ENCODE measurements at regions not wholly inside any gene's neighbourhood (a gene's known extent, or its start where the extent isn't known, plus 50 kb on each side); places are given as distances from the start of the nearest gene placed in this dataset.

GRCh38 chr15:96916750-96917149 lies 586.2 kb downstream of the NR2F2 start:
- Histone ChIP-seq H3K4me3 (ENCODE audit: low read depth, low read length, poor library complexity, severe bottlenecking) (no peak overlapping the region), H3K9me3 (ENCODE audit: low read length) (peaks cover 19% of the 10 kb centered on the region), H3K9me2 (ENCODE audit: insufficient read depth, low read length) (no peaks in the 10 kb centered on the region), H3K4me1 (ENCODE audit: insufficient read depth, low read length, poor library complexity, severe bottlenecking) (no peaks in the 10 kb centered on the region), H4K20me1 (ENCODE audit: insufficient read depth, low read length) (no peaks in the 10 kb centered on the region), H3K79me2 (ENCODE audit: insufficient read depth, low read depth, low read length) (no peaks in the 10 kb centered on the region), H3K4me2 (ENCODE audit: low read length) (no peak overlapping the region), H3K36me3 (ENCODE audit: insufficient read depth, low read length) (no peaks in the 10 kb centered on the region), H2AFZ (ENCODE audit: low read length) (no peak overlapping the region), H3K27ac (ENCODE audit: low read depth, low read length, poor library complexity, severe bottlenecking) (no peak overlapping the region)
- ChIA-PET POLR2A (no interaction called here), CTCF (ENCODE audit: unreplicated experiment) (no interaction called here)
- intact Hi-C loops (cut with micrococcal nuclease; ENCODE audit: unreplicated experiment) = no loop called here
- no TSS peak for BruUV-seq (replicated peaks)
- no peak for DNase-seq (ENCODE audit: low spot score)
- TF ChIP-seq CTCF (conservative IDR thresholded peaks at IDR 0.05; ENCODE audit: low read length) = no peak
- no peak for TF ChIP-seq EZH2phosphoT487 (IDR thresholded peaks at IDR 0.05; ENCODE audit: borderline replicate concordance, low read depth, low read length)

- Histone ChIP-seq H3K4me3 (ENCODE audit: low read depth, low read length, poor library complexity, severe bottlenecking) (no peak overlapping the region), H3K9me3 (ENCODE audit: low read length) (no peaks in the 10 kb centered on the region), H3K79me2 (ENCODE audit: insufficient read depth, low read depth, low read length) (no peaks in the 10 kb centered on the region), H3K36me3 (ENCODE audit: insufficient read depth, low read length) (no peaks in the 10 kb centered on the region), H3K4me1 (ENCODE audit: insufficient read depth, low read length, poor library complexity, severe bottlenecking) (no peaks in the 10 kb centered on the region), H2AFZ (ENCODE audit: low read length) (no peak overlapping the region), H3K9me2 (ENCODE audit: insufficient read depth, low read length) (no peaks in the 10 kb centered on the region), H4K20me1 (ENCODE audit: insufficient read depth, low read length) (no peaks in the 10 kb centered on the region), H3K27ac (ENCODE audit: low read depth, low read length, poor library complexity, severe bottlenecking) (no peak overlapping the region), H3K4me2 (ENCODE audit: low read length) (no peak overlapping the region)
- BruUV-seq (replicated peaks) = no TSS peak
- CTCF ChIA-PET (ENCODE audit: unreplicated experiment) = no interaction called here
- DNase-seq (ENCODE audit: low spot score) = no peak
- POLR2A ChIA-PET = no interaction called here
- TF ChIP-seq CTCF (conservative IDR thresholded peaks at IDR 0.05; ENCODE audit: low read length) = no peak
- intact Hi-C loops (cut with micrococcal nuclease; ENCODE audit: unreplicated experiment) = no loop called here
These were observed 594.1 kb downstream of the NR2F2 start for GRCh38 chr15:96924570-96924969.

- intact Hi-C loops (cut with micrococcal nuclease; ENCODE audit: unreplicated experiment) = no loop called here
- no peak overlapping the region for H3K27ac ChIP-seq (ENCODE audit: low read depth, low read length, poor library complexity, severe bottlenecking)
- ChIA-PET POLR2A (interaction anchor here (0.6 to 1.0 kb wide), 6 partner anchors 9 to 418 kb away, joined by 3 to 5 read pairs (median 4); no protein-coding TSS in a partner anchor), CTCF (ENCODE audit: unreplicated experiment) (no interaction called here)
- H3K4me1 ChIP-seq (ENCODE audit: insufficient read depth, low read length, poor library complexity, severe bottlenecking) = no peaks in the 10 kb centered on the region
- no peaks in the 10 kb centered on the region for H4K20me1 ChIP-seq (ENCODE audit: insufficient read depth, low read length)
- no TSS peak for BruUV-seq (replicated peaks)
- no peak overlapping the region for H2AFZ ChIP-seq (ENCODE audit: low read length)
- no peaks in the 10 kb centered on the region for H3K36me3 ChIP-seq (ENCODE audit: insufficient read depth, low read length)
- no peak overlapping the region for H3K4me2 ChIP-seq (ENCODE audit: low read length)
- H3K9me2 ChIP-seq (ENCODE audit: insufficient read depth, low read length) = no peaks in the 10 kb centered on the region
- no peaks in the 10 kb centered on the region for H3K9me3 ChIP-seq (ENCODE audit: low read length)
- H3K79me2 ChIP-seq (ENCODE audit: insufficient read depth, low read depth, low read length) = no peaks in the 10 kb centered on the region
- TF ChIP-seq CTCF (conservative IDR thresholded peaks at IDR 0.05; ENCODE audit: low read length) = no peak
- H3K4me3 ChIP-seq (ENCODE audit: low read depth, low read length, poor library complexity, severe bottlenecking) = no peak overlapping the region
- DNase-seq (ENCODE audit: low spot score) = no peak
These were observed 617.1 kb downstream of the NR2F2 start for GRCh38 chr15:96947296-96948229.
